ENCODE measurements at regions not wholly inside any gene's neighbourhood (a gene's known extent, or its start where the extent isn't known, plus 50 kb on each side); places are given as distances from the start of the nearest gene placed in this dataset.
"Not testable (repeated sequence)": the region's sequence is repeated elsewhere in the genome, so short reads cannot be mapped to it uniquely, and the experiment has no call there.

DNA sequence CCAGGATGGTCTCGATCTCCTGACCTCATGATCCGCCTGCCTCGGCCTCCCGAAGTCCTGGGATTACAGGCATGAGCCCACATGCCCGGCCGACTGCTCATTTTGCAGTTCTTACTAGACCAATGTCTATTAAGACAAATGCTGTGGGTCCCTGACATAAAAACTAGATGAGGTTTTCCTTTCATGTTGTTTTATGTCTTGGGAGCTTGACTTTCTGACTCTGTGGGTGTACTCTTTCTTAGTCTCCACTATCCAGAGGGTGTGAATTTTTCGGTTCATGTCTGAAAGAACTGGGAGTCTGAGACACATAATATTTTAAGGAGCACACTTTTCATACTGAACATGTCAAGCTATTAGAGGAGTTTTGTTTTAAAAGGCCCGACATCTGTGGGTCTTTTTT lies 744.9 kb upstream of the B3GALT2 start:
- no peak for DNase-seq (ENCODE audit: insufficient read length, low spot score)
- no peak for FAIRE-seq

DNA sequence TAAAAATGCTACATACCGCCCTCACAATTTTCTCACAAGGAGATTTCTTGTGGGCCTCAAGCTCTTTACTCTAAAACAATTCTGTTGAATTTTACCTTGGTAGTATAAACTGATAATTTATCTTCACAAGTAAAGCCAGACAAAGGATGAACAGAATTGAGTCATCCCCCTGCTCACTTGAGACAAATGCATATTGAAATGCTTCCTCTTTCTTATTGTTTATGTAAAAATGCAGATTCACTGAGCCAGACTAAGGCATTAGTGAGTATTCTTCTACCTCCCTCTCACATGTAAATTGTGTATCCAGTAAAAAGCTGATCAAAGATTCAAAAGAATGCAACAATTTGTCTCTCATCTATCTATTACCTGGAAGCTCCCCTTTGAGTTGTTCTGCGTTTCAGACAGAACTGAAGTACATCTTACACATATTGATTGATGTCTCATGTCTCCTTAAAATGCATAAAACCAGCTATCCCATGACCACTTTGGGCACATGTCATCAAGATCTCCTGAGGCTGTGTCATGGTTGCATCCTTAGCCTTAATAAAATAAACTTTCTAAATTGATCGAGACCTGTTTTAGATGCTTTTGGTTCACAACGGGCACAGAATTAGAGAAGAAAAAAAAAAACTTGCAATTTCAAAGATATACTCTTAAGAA lies 743.1 kb upstream of the B3GALT2 start:
- FAIRE-seq (no peak), DNase-seq (ENCODE audit: insufficient read length, low spot score) (no peak)

DNA sequence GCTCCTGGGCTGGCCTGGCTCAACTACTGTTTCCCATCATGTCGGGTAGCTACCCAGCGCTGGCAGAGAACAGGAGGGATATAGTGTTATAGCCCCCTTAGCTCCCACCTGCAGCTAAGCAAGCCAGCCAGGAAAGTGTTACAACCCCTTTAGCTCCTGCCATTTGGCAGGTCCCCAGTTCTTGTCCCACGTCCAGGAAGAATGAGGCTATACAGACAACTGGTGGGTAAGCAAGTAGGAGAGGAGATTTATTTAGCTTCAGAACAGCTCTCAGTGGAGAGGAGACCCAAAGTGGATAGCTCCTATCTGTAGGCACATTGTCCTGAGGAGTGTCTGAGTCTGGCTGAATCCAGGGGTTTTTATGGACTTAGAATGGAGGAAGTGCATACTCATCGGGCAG lies 741.1 kb upstream of the B3GALT2 start:
- no peak for DNase-seq (ENCODE audit: insufficient read length, low spot score)
- FAIRE-seq, result no peak

DNA sequence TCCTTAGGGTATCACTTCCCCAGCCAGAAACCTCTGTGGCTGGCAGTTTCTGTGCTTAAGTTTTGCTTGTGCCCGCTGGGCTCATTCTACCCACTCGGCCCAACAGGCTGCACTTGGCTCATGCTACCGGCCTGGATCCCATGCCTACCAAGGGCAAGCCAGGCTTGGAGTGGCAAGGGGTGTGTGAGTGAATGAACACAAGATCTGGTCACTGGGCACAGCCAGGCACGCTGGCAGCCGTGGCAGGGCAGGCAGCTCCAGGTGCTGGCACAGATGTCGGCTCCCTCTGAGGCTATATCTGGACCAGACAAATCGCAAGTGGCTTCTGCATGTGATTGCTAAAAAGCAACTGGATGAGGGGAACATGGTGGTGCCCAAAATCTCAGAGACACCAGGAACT lies 740.5 kb upstream of the B3GALT2 start:
- no peak for DNase-seq (ENCODE audit: insufficient read length, low spot score)
- FAIRE-seq, result no peak

GRCh38 chr1:193919827-193920226 lies 733.4 kb upstream of the B3GALT2 start:
- DNase-seq (ENCODE audit: insufficient read length, low spot score) (peak; percentile 5), FAIRE-seq (no peak)

- FAIRE-seq, result no peak
- no peak for DNase-seq (ENCODE audit: insufficient read length, low spot score)
These were observed 730.0 kb upstream of the B3GALT2 start for GRCh38 chr1:193916452-193916851.

GRCh38 chr1:193914871-193915270 lies 728.5 kb upstream of the B3GALT2 start:
- FAIRE-seq (no peak), DNase-seq (ENCODE audit: insufficient read length, low spot score) (no peak)

DNA sequence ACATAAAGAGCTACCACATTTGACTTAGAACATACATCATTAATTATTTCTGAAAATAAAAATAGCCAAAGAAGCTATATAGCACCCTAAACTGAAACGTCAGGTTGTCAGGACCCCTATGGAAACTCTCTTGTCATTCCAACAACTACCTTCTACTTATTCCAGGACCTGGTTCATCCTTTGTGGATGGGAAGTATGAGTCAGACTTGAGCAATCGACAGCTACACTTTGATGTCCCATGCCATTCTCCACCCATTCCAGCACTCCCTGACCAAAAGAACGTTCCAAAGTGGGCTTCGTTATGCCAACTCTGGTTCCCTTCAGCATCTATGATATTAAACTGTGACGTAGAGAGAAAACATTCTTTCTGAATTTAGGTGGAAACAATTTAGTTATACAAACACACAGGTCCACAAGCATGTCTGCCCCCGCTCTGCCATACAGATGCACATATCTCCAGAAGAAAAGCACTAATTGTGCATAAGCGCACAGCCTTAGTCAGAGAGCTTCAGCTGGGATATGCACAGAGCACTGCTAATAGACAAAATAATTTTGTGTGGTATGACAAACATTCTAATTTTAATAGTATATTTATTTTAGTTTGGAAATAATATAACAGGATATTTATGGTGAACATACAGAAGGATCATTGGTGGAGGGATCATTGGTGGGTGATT lies 723.1 kb upstream of the B3GALT2 start:
- no peak for FAIRE-seq
- no peak for DNase-seq (ENCODE audit: insufficient read length, low spot score)

GRCh38 chr1:193905288-193906085 lies 719.1 kb upstream of the B3GALT2 start:
- DNase-seq (ENCODE audit: insufficient read length, low spot score) (peak; percentile 59), FAIRE-seq (no peak)

DNA sequence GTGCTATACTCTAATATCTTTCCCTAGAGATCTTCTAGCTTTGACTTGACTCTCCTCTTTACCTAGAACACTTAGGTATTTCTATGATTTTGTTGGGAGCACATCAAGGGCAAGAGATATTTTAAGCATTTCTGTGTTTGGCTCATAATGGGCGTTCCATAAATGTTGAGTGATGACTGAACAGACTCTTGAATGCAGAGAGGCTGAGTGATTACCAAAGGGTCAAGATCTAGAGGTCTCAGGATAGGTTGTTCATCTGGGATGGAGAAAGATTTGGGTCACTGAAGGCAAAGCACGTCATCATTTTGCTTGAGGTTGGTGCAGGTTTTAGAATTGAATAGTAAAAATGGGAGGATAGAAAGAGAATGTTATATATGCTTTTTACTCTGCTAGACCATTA lies 705.4 kb upstream of the B3GALT2 start:
- DNase-seq (ENCODE audit: insufficient read length, low spot score), result no peak
- FAIRE-seq, result no peak

- no peak for FAIRE-seq
- DNase-seq (ENCODE audit: insufficient read length, low spot score), result no peak
These were observed 704.5 kb upstream of the B3GALT2 start for GRCh38 chr1:193890935-193891334.

DNA sequence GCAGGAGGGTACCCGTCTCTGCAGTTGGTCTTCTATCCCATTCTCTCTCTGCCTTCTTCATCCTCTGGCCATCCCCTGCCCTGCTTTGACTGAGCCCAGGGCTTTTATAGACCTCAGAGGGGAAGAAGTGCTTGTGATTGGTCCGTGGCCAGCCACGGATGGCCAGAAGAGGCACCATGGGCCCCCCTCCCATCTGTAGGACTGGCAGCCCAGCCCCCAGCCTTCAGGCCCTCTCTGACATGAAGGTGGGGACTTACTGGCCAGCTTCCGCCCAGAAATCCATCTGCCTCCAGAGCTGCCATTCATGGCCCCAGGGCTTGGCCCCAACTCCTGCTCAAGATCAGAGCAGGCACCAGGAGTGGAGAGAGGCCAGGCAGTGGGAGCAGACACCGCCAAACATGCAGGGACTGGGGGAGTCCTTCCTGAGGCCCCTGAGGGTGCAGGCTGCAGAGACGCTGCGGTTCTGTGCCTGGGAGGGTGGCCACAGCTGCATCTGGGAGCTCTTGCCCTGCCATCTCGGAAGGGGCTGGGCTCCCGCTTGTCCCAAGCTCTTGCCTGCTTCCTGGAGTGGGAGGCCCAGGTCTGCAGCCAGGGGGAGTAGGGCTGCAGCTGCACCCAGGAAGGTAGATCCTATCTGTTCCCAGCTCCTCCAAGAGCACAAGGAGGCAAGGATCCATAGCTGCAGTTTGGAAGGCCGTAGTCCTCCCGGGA lies 698.6 kb upstream of the B3GALT2 start:
- no peak for FAIRE-seq
- no peak for DNase-seq (ENCODE audit: insufficient read length, low spot score)

DNA sequence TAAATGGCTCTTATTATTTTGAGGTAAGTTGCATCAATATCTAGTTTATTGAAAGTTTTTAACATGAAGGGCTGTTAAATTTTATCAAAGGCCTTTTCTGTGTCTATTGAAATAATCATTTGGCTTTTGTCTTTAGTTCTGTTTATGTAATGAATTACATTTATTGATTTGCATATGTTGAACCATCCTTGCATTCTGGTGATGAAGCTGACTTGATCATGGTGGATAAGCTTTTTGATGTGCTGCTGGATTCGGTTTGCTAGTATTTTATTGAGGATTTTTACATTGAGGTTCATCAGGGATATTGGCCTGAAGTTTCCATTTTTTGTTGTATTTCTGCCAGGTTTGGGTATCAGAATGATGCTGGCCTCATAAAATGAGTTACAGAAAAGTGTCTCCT lies 691.5 kb upstream of the B3GALT2 start:
- not testable (repeated sequence) for DNase-seq (ENCODE audit: insufficient read length, low spot score); FAIRE-seq

GRCh38 chr1:193868425-193868824 lies 682.0 kb upstream of the B3GALT2 start:
- DNase-seq (ENCODE audit: insufficient read length, low spot score) (no peak), FAIRE-seq (no peak)

GRCh38 chr1:193856261-193856660 lies 669.8 kb upstream of the B3GALT2 start:
- DNase-seq (ENCODE audit: insufficient read length, low spot score) (no peak), FAIRE-seq (no peak)

DNA sequence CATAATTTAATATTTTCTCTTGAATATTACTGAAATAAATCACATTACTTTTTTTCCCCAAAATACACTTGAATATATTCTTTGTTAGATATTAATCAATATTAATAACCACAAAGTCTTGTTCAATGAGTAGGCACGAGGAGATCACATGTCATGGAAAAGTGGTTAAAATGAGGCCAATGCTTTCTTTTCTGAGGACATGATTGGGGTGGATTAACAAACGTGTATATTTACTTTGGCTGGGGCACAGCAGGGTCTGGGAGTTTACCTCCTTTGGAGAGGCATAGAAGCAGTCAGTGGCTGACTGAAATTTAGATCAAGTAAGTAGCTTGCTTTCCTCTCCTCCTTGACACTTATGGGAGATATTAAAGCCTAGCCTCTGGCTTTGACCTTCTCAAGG lies 664.3 kb upstream of the B3GALT2 start:
- no peak for DNase-seq (ENCODE audit: insufficient read length, low spot score)
- FAIRE-seq, result no peak

GRCh38 chr1:193846876-193847604 lies 660.6 kb upstream of the B3GALT2 start:
- DNase-seq (ENCODE audit: insufficient read length, low spot score) (no peak), FAIRE-seq (no peak)

DNA sequence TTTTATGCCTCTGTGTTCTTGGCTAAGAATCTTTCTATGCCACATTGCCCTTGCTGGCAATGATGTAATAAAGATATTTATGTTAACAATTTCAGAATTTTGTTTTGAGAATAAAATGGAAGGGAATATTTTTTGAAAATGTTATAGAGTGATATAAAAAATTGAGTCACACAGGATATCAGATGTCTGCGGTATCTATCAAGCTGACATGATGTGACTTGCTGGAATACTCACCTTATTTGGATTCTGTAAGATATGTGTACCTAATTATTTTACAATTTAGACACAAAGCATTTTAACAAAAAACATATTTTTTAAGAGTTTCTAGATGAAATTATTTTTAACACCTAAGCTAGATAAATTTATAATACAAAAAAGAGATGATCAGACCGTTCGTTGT lies 660.0 kb upstream of the B3GALT2 start:
- FAIRE-seq, result no peak

DNA sequence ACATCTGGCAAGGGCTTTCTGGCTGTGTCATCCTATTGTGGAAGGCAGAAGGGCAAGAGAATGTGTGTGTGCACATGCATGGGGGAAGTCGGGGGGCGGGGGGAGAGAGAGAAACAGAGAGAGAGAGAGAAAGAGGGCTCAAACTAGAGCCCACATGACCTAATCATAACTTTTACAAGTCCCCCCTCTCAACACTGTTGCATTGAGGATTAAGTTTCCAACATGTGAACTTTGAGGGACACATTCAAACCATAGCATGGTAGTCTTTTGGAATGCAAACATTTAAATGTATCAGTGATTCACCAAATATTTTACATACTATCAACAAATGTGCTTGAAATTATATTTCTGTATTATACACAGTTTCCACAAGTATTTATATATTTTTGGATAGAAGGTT lies 655.4 kb upstream of the B3GALT2 start:
- no peak for DNase-seq (ENCODE audit: insufficient read length, low spot score)
- FAIRE-seq, result no peak

More for the DNA sequence above, 660.0 kb upstream of the B3GALT2 start:
- DNase-seq (ENCODE audit: insufficient read length, low spot score), result no peak

- no peak for FAIRE-seq
- DNase-seq (ENCODE audit: insufficient read length, low spot score), result no peak
These were observed 645.1 kb upstream of the B3GALT2 start for GRCh38 chr1:193831465-193831864.

Data from HTR-8/SVneo (cell line).